ENCODE measurements at regions not wholly inside any gene's neighbourhood (a gene's known extent, or its start where the extent isn't known, plus 50 kb on each side); places are given as distances from the start of the nearest gene placed in this dataset.

DNA sequence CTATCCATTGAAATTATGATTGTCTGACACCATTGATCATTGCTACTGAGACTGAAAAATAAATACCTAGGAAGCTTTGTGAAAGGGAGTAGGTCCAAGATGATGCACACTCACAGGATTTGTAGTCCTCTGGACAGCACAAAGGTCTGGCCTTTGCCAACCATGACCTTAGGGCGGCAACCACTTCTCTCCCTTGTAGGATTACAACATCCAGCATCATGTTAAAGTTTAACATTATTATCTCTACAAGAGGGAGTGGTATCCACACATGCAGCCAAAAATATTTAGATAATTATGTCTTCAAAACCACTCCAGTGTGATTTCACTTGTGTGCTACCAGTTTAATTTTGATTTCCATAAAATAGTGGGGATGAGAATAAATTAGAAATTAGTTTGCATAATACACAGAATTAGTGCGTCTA, 51.1 kb upstream of the NHSL1 start:
- DNase-seq (ENCODE audit: low spot score) = no peak

DNA sequence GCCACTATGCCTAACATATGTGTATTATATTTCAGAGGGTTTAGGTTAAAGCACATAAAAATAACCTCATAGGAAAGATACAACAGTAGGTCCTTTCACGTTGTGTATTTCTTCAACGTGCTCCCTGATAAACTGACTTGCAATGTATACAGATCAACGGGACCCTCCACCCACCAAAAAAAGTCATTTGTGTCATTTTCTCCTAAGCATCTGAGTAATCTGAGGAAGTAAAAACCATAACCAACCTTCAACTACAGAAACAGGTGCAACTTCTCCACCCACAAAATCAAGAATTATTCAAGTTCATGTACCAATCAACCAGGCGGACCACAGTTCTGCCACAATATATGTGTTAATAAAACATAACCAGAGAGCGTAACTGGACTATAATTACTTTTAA, 54.9 kb upstream of the NHSL1 start:
- no peak for DNase-seq (ENCODE audit: low spot score)

DNA sequence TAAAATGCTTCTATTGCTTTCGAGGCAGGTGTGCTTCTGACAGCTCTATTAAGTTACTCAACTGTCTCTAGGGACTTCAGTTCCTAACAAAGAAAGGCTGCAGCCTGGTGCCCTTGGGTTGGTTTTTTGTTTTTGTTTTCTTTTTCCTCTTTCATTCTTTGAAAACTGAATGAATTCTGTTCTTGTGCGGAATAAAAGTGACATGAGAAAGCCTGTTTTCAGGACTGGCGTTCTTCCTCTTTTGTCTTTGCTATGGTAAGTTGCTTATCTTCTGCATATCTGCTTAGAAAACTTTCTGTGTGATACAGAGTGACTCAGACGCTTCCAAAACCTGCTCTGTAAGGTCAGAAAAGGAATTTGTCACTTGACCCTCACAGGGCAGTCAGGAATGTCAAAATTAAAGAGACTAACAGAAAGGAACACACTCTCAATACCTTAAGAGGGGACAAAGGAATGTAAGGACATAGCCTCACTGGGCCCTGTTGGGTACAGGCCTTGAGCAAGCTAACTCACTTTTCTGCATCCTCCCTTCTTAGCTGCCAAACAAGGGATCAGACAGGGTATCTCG, 56.2 kb upstream of the NHSL1 start:
- no peak for DNase-seq (ENCODE audit: low spot score)

DNA sequence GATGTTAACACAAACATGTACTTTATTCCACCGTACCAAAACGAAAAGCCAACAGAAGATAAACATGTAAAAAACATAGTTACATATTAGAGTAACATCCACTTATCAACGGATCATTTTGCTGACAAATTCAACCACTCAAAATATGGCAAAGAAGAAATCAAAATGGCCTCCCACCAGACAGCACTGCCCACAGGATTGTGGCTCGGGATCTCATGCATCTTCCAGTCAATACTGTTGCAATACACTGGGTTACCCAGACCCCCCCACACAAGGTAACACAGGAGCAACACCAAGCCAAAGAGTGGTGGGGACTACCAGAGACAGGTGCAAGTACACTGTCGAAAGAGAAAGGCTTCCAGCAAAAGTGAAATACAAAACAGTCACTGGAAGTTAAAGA, 57.9 kb upstream of the NHSL1 start:
- no peak for DNase-seq (ENCODE audit: low spot score)

DNA sequence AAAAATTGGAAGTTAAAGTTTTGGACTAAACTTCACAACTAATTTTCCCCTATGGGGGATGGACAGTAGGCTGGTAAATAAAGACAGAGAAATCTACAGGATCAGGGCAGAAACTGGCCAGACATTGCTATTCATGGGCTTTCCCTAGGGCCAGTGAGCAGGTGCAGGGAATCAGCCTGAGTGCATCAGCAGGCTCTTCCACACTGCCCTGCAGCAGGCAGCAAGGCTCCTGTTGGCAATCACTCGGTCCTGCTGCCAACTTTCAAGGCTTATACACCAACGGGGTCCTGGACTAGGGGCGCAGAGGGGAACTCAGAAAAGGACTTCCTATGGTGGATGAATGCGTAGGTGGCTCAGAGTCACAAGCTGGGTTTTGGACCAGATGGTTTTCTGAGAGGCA, 59.8 kb upstream of the NHSL1 start:
- DNase-seq (ENCODE audit: low spot score) = no peak

DNA sequence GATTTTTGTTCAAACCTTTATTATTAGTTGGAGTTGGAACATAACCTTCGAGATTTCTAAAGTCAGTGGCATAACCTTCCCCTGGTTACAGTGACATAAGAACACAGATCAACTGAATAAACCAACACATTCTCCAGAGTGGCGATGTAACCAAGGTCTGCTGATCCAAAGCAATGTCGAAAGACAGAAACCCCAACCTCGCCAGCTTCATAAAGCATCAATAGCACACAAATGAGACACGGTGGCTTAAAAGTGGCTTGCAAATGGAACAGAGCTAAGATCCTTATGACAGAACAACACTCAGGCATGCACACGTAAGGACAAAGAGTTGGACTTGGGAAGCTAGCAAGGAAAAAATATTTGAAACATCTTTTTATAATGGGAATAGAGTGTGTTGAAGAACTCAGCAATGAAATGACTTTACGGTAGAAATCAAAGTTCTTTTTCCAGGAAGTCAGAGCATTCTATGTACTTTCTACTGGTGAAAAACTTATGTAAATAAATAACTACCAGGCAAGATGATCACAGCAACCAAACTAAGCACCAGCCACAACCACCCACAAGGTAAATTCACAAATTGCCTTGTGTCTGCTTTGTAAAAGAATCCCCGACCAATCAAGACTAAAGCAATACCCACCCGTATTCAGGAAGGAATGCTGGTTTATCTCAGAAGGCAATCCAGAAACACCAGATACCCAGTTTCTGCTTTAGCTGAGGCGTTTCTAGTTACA, 61.0 kb upstream of the NHSL1 start:
- no peak for DNase-seq (ENCODE audit: low spot score)

DNA sequence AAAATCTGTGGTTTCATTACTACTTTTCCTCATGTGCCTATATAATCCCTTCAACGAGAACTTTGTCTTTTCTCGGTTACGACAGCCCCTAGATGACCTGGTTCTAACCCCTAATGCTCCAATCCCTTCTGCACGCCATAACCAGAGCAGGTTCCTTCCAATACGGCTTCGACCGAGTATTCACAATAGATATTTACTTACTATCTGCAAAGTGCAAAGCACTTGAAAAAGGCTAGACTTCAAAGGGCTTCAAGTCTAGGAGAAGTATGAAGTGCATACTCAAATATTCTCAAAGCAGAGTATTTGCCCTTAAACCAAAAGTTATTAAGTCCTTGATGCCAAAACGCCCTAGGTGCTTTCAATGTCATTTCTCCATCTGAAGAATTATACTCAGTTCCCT, 63.4 kb upstream of the NHSL1 start:
- DNase-seq (ENCODE audit: low spot score) = no peak

DNA sequence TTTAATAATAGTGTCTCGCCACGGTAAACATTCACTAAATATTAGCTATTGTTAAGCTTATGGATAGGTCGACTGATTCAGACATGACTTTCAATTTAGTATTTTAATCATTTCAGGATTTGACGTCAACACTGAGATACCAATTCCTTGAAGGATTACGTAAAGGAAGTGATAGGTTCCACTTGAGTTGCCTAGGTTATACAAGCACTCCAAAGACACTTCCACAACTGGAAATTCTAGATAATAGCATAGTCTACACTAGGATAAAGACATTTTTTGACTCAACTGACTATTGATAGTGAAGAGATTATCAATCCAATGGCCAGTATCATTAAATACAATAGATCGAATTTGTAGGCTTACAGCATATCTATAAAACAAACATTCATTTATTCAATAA, 63.9 kb upstream of the NHSL1 start:
- no peak for DNase-seq (ENCODE audit: low spot score)

DNA sequence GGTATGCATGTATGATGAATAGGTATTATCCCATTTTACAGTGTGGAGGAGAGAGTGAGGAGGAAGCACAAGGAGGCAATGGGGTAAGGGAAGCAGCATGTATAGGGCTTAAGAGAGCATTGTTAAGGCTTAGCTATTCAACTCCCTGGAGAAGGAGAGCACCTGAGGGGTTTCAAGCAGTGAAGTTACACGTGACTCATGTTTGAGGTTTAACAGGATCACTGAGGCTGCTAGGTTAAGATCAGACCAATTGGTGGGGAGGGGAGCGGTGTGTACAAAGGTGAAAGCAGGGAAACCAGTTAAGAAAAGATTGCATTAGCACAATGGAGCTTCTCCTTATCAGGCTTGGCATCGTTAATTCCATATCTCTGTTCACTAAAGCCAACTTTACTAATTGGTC, 64.4 kb upstream of the NHSL1 start:
- no peak for DNase-seq (ENCODE audit: low spot score)

DNA sequence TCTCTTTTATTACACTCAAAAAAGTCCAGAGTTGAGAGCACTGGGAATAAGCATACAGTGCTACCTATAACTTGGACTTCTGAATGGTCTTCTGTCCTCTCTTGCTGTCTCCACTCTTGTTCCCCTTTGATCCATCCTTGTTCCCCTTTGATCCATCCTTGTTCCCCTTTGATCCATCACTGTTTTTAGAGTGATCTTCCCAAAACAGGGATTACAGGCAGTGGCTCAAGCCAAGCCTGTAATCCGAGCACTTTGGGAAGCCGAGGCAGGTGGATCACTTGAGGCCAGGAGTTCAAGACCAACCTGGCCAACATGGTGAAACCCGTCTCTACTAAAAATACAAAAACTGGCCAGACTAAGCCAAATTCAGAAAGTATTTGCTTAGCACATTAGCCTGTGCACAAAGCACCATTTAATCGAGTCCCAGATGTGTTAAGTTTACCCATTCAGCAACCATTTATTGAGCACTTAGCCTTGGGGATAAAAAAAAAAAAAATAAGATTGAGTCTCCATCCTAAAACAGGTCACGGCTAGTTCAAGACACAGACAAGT, 65.0 kb upstream of the NHSL1 start:
- no peak for DNase-seq (ENCODE audit: low spot score)

DNA sequence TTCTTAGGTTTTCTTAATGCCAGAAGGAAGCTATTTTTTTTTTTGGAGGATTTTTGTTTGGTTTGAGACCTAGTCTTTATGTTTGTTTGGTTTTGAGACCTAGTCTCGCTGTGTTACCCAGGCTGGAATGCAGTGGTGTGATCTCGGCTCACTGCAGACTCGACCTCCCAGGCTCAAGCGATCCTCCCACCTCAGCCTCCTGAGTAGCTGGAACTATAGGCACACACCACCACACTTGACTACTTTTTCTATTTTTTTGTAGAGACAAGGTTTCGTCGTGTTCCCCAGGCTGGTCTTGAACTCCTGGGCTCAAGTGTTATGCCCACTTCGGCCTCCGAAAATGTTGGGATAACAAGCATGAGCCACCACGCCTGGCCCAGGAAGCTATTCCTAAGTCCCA, 67.8 kb upstream of the NHSL1 start:
- DNase-seq (ENCODE audit: low spot score) = no peak

DNA sequence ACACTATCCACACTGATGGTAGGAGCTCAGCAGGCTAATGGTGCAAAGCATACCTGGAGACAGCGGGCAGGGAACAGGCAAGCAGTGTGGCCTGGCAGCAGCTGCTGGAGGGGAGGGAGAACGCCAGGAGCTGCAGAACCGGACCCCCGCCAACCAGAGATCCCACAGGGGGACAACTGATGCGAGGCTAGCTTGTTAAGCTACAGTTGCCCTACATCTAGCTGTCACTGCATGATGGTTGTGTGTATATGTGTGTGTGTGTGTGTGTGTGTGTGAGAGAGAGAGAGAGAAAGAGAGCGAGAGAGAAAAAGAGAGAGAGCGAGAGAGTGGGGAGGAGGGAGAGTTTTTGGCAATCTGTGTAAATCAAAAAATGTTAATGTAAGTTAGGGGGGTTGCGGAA, 69.7 kb upstream of the NHSL1 start:
- no peak for DNase-seq (ENCODE audit: low spot score)

DNA sequence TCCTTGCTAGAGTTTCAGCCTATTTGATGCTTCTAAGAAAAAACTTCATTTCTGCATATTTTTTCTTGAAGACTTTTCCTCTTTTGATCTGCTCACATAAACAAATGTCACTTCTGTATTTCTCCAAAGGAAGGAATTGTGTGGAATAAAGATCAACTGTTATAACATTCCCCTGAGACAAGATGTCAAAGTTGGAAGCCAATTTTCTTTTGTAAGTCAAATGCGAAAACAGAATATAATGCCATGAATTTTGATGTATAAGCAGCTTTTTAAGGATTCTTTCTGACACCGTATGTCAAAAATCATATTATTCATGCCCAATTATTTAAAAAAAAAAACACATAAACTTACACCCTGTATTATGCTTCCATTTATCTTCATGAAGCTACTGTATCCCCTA, 70.3 kb upstream of the NHSL1 start:
- DNase-seq (ENCODE audit: low spot score) = no peak

DNA sequence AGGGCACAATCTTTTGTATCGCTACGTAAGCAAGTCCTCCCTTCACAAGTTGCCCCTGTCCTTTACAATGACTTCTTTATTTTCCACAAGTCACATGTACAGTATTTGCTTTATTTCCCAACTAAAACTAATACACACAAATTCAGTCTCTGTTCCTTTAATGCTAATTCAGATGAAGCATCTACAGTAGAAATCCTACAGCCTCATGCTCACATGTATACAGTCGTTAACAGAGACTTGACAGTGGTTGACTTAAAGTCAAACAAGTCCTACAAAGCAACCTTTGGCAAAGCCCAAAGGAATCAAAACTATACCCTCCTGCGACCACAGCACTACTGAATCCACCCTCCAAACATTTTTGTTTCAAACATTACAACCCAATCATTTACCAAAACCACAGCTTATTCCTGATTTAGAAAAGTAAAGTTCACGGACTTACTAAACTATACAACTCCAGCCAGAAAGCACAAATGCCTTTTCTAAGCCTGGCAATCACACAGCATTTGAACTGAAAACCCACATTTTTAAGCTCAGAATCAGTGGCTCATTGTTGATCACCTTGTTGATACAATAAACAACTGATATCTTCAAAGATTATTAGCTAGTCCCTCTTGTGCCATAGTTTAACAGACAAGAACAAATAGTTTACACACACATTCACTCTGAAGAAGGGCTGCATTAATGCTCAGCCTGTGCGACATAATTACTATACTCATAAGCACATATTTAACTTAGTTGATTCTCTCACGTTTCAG, 70.9 kb upstream of the NHSL1 start:
- no peak for DNase-seq (ENCODE audit: low spot score)

DNA sequence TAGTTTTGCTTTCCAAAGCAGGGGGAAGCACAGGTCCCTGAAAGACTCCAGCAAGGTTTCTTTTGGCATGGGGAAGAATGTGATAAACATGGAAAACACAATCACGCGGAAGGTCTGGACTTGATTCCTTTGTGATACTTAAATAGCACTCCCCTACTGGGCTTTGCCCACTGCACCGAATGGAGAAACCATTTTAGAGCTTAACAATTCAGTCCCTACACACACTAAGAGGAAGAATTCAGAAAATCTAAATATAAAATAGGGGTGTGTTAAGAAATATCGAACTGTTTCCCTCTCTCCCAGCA, 71.4 kb upstream of the NHSL1 start:
- no peak for DNase-seq (ENCODE audit: low spot score)

DNA sequence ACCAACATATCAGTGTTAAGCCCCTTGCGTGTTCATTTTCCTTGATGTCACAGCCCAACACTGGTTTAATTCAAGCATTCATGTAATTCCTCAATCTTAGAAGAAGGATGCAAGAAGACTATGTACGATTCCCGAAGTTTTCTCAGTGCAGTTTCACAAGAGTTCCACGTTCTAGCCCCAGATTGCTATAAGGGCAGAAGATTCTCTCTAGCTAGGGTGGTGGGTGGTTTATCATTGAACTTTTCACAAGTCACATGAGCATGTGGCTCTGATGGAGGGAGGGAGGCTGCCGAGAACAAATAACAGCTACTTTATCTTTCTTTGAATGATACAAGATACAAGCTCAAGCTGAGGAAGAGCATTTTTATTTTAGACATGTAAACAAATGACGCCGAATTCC, 71.9 kb upstream of the NHSL1 start:
- DNase-seq (ENCODE audit: low spot score) = no peak

DNA sequence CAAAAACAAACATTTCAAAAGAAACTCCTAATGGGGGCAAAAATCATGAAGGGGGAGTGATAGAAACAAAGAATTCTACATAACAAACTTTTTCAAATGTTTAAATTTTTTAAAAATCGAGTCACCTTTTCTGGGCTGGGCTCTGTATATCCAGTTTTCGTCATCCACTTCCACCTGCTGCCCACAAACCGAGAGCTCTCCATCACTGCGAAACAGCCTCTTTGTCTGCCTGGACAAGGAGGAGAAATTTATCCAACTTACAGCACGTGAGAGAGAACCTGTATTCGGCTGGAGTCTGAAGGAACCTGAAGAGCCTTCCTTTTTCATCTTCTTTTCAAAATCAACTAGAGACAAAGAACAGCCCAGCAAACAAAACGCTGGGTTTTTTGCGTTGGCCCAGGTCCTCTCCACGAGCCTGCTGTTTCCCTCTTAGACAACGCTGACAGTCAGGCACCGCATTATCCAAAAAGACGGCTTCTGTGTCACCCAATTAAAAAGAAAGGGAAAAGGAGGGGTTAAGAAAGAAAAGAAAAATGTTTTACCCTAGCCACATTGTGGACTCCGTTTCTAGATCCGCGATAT, 72.4 kb upstream of the NHSL1 start:
- DNase-seq (ENCODE audit: low spot score) = no peak

DNA sequence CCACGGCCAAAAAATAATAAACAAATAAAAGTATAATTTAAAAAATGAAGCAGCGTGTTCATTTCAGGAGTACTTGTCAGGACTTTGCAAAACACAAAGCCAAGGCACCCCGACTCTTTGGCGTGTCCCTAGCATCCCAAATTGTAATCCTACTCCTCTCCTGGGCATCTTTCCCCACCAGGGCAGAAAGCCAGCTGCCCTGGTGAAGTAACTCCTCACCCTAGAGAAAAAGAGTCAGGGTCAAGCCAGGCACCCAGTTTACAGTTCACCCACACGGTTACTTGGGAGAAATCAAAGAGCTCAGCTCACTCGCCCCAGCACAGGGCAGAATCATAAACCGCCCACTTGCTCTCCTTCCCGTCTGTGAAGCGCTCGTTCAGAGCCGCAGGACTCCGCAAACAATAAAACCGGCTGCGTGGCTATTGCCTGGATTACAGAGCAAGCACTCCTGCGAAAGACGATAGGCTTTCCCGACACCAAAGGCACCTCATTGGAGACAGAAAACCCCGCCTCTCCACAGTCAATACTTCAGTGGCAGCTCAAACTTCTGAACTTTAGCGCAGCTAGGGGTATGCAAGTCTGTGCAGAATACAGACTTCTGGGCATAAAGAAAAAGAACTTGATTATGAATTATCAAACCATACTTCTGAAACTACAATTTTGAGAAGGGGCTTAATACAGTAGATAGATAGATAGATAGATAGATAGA, 73.0 kb upstream of the NHSL1 start:
- peak; percentile 48 for DNase-seq (ENCODE audit: low spot score)

DNA sequence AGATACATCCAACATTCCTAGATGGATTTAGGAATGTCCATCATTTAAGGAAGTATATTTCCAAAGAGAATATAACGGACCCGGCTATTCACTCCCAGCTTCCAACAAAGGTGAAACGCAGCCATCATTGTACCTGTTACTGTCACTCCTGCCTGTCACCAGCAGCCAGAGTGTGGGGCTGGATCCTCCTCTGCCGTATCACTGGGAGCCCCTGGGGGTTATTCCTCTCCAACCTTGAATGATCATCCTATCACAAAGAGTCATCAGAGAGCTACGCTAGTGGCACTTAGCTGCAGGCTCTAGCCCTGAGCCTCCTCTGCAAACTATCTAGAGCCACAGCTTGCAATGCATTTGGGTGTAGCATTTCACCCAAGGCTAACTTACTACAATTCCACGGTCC, 73.6 kb upstream of the NHSL1 start:
- DNase-seq (ENCODE audit: low spot score) = no peak

DNA sequence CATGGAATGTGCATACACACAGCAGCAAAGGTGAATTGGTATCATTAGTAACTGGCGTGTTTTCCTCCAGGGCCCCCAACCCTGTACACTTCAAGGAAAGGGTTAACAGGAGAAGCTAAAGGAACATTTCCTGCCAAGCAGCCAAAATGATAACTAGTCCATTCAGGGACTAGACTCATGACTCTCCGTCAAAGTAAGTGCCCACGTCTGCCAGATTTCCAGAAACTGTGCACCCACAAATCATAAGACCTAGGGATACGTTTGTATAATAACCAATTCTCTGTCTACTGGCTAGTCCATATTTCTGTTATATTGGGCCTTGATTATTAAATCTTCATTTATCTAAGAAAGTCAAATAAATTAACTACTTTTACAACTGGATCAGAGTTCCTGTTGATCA, 76.0 kb upstream of the NHSL1 start:
- no peak for DNase-seq (ENCODE audit: low spot score)

DNA sequence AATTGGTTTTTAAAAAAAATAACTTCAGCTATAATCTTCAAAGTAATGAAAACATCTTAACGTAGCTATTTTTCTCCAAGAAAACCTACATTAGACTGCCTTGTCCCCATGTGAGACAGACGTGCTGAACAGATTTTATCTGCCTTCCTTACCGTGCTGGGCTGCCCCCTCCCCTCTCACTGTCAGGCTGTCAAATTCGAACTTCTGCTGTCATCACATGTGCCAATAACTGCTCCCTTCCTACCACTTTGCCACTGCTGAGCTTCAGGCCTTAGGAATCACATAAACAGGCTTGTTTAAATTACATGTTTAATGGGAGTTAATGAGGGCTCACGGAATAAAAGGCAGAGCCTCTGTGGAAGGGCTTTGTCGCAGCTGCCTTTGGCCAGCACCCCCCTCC, 77.0 kb upstream of the NHSL1 start:
- DNase-seq (ENCODE audit: low spot score) = no peak

DNA sequence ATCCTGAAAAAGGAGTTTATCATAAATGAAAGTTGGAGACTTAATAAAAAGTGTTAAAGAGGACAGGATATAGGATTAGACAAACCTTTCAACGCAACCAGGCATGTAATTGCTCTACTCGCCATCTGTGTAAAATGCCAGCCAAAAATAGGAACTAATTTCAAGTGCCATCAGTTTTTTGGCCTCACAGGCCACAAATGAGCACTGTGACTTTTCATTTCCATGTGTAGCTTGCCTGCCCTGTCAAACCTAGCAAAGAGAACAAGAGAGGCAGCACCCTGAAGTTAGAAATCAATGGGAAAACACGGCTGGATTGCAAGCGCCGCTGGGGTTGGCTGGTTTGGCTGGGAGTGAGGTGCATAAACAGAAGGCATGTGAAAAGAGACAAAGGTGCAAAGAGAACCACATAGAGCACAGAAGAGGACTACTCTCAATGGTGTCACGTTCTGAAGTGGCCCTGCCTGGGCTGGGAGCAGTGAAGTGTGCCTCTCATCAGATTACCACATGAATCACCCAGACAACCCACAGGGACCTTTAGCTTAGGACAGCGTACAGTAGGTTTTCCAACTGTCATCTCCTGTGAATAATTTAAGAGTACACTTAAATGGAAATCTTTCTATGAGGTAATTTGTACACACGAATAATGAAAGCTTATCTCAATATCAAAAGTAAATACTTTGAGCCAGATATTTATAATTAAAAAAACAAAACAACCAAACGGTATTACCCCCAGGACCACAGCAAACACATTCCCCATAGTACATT, 78.0 kb upstream of the NHSL1 start:
- peak; percentile 60 for DNase-seq (ENCODE audit: low spot score)

Measured in SW480 (cell line).